H1 (cell line): ENCODE measurements at regions not wholly inside any gene's neighbourhood (a gene's known extent, or its start where the extent isn't known, plus 50 kb on each side); places are given as distances from the start of the nearest gene placed in this dataset.

Experiments
- ASH2L ChIP-seq: fragments of 200-600, 300-600 bp; sonication (generic); IDR thresholded peaks from one replicate; pipeline ENCODE4 v1.7.1; 2017; ENCODE audit warnings: low read length
- CREB1 ChIP-seq: IDR thresholded peaks from 2 replicates; pipeline ENCODE4 v1.6.1; 2012; ENCODE audit warnings: inconsistent platforms
- EGR1 ChIP-seq: IDR thresholded peaks from 2 replicates; pipeline ENCODE4 v1.6.1; 2011; ENCODE audit warnings: low read depth, low read length, borderline replicate concordance
- HDAC2 ChIP-seq, 2 experiments: fragments of 300-600 bp in 1 of 2; sonication (generic) in 1 of 2; IDR thresholded peaks; 2 replicates each; pipeline ENCODE4 v1.6.1; 2011 to 2012; ENCODE audit warnings: low read depth in 2 of 2, low read length in 2 of 2, mild to moderate bottlenecking in 2 of 2, moderate library complexity in 2 of 2, borderline replicate concordance in 1 of 2, inconsistent platforms in 1 of 2
- JUN ChIP-seq: IDR thresholded peaks from 2 replicates; pipeline ENCODE4 v1.6.1; 2011; ENCODE audit warnings: low read depth, mild to moderate bottlenecking, improper control_type of control experiment, low read length
- KDM5A ChIP-seq: fragments of 200-600 bp; IDR thresholded peaks from 2 replicates; pipeline ENCODE4 v1.7.1; 2012; ENCODE audit warnings: mild to moderate bottlenecking, low read length, inconsistent platforms, mixed read lengths
- MAX ChIP-seq: IDR thresholded peaks from 2 replicates; pipeline ENCODE4 v1.6.1; 2012; ENCODE audit warnings: inconsistent platforms
- NRF1 ChIP-seq: IDR thresholded peaks from 2 replicates; pipeline ENCODE4 v1.6.1; 2011; ENCODE audit warnings: mild to moderate bottlenecking, low read depth, low read length, improper control_type of control experiment
- POLR2A ChIP-seq, 2 experiments: IDR thresholded peaks; 1 replicate in 1 of 2; 2 replicates in 1 of 2; pipeline ENCODE4 v1.6.1; 2011; ENCODE audit warnings: low read depth in 2 of 2, low read length in 2 of 2, mild to moderate bottlenecking in 2 of 2; ENCODE audit errors: control extremely low read depth in 1 of 2
- SAP30 ChIP-seq: fragments of 300-600 bp; sonication (generic); IDR thresholded peaks from 2 replicates; pipeline ENCODE4 v1.7.1; 2012; ENCODE audit warnings: low read length, moderate library complexity, mild to moderate bottlenecking, inconsistent platforms; ENCODE audit not compliant: insufficient read depth, insufficient replicate concordance
- SIX5 ChIP-seq: IDR thresholded peaks from 2 replicates; pipeline ENCODE4 v1.6.1; 2011; ENCODE audit warnings: mild to moderate bottlenecking, low read depth, low read length
- SP1 ChIP-seq: IDR thresholded peaks from 2 replicates; pipeline ENCODE4 v1.6.1; 2011; ENCODE audit warnings: low read depth, low read length
- TEAD4 ChIP-seq: IDR thresholded peaks from 2 replicates; pipeline ENCODE4 v1.6.1; 2012; ENCODE audit warnings: low read depth, low read length, inconsistent platforms, mixed read lengths

DNA sequence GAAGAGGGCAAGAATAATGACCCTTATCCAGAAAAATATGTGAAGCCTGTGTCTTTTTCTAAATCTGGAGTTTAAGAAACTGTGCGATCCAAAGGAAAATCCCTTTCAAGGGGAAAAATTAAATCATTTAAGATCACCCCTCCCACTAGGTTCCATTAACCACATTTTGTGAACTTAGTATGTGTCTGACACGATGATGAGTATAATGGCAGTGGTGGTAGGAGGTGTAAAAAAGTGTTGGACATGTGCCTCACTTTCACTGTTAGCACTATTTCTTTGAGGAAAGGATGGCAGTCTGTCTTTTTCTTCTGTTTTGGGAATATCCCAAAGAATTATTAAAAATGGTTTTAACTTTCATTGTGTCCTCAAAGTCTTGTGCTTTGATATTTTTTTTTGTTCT is 392.3 kb upstream of the CITED2 start (continued):
- no peak for TF ChIP-seq POLR2A (IDR thresholded peaks at IDR 0.05; ENCODE audit: control extremely low read depth in 1 of 2, low read depth in 2 of 2, low read length in 2 of 2)
- TF ChIP-seq SP1, result no peak
- no peak for TF ChIP-seq JUN
- no peak for TF ChIP-seq HDAC2 (IDR thresholded peaks at IDR 0.05; ENCODE audit: borderline replicate concordance in 1 of 2, low read depth in 2 of 2, low read length in 2 of 2)
- no peak for TF ChIP-seq NRF1
- no peak for TF ChIP-seq EGR1
- no peak for TF ChIP-seq MAX
- TF ChIP-seq TEAD4, result no peak
- no peak for TF ChIP-seq ASH2L
- no peak for TF ChIP-seq SAP30
- no peak for TF ChIP-seq CREB1
- no peak for TF ChIP-seq KDM5A
- TF ChIP-seq SIX5, result no peak
- TF ChIP-seq, all 59 proteins: peak for 0
